ENCODE measurements at regions not wholly inside any gene's neighbourhood (a gene's known extent, or its start where the extent isn't known, plus 50 kb on each side); places are given as distances from the start of the nearest gene placed in this dataset.

GRCh38 chrX:13196782-13197181 is 123.1 kb downstream of the ATXN3L start (continued):
- no peak for TF ChIP-seq ZBTB33 (IDR thresholded peaks at IDR 0.05; ENCODE audit: borderline replicate concordance, low read depth)

- no peaks in the 10 kb centered on the region for H3K9me3 ChIP-seq
- H3K79me2 ChIP-seq (ENCODE audit: insufficient read depth): no peaks in the 10 kb centered on the region
- WGBS (ENCODE audit: low lambda C conversion rate): 48% methylated on average over 3 of the region's 3 CpGs
- H3K4me3 ChIP-seq (ENCODE audit: low read depth in 2 of 2, low read length in 1 of 2): no peak overlapping the region
- peak overlapping the region; percentile 13; the same call in 1 of the 2 replicates for H2AFZ ChIP-seq (ENCODE audit: low read depth)
- peaks cover 6% of the 10 kb centered on the region for H3F3A ChIP-seq (replicated peaks; ENCODE audit: insufficient read depth)
- CTCF ChIA-PET: interaction anchor here (1.5 kb wide), 1 partner anchor 248 kb away, joined by 5 read pairs; no protein-coding TSS in a partner anchor
- H3K9ac ChIP-seq: no peak overlapping the region
- TF ChIP-seq TCF12 (IDR thresholded peaks at IDR 0.05) (no peak), RCOR1 (IDR thresholded peaks at IDR 0.05; ENCODE audit: low read length) (no peak), FOSL2 (IDR thresholded peaks at IDR 0.05; ENCODE audit: borderline replicate concordance, low read depth) (no peak), NRF1 (IDR thresholded peaks at IDR 0.05; ENCODE audit: low read depth, low read length) (no peak), FOXM1 (IDR thresholded peaks at IDR 0.05; ENCODE audit: low read depth) (no peak), IRF3 (IDR thresholded peaks at IDR 0.05; ENCODE audit: low read depth, low read length) (no peak)
- H3K4me1 ChIP-seq (ENCODE audit: control insufficient read depth in 1 of 2, insufficient read depth in 2 of 2, low read depth in 1 of 2, low read length in 1 of 2): peaks cover 0 to 7% of the 10 kb centered on the region in 2 experiments; a peak in 2 of 4 replicates
- H3K36me3 ChIP-seq (replicated peaks in 1 of 2; ENCODE audit: control insufficient read depth in 1 of 2, insufficient read depth in 2 of 2, low read length in 1 of 2): no peaks in the 10 kb centered on the region
- POLR2A ChIA-PET: no interaction called here
- H3K4me2 ChIP-seq: no peak overlapping the region
- no peaks in the 10 kb centered on the region for H3K9me2 ChIP-seq
- no peaks in the 10 kb centered on the region for H4K20me1 ChIP-seq (ENCODE audit: insufficient read depth)
- H3K27ac ChIP-seq (ENCODE audit: low read depth in 2 of 2, low read length in 1 of 2): peak overlapping the region in 1 of 2 experiments; percentile 79; a peak in 1 of 4 replicates
- no peak for DNase-seq
- H3K27me3 ChIP-seq (ENCODE audit: insufficient read depth): no peaks in the 10 kb centered on the region
Measured at GRCh38 chrX:13195340-13195739, 124.5 kb downstream of the ATXN3L start.

- Histone ChIP-seq H3K4me1 (ENCODE audit: control insufficient read depth in 1 of 2, insufficient read depth in 2 of 2, low read depth in 1 of 2, low read length in 1 of 2) (peaks cover 0 to 7% of the 10 kb centered on the region in 2 experiments; a peak in 2 of 4 replicates), H3K27ac (ENCODE audit: low read depth in 2 of 2, low read length in 1 of 2) (peak overlapping the region; percentile 27 to 79; a peak in 3 of 4 replicates), H3K27me3 (ENCODE audit: insufficient read depth) (no peaks in the 10 kb centered on the region), H2AFZ (ENCODE audit: low read depth) (0 out of 2 replicates have a peak overlapping the region, but pooled peaks have one; percentile 21), H3K9me2 (no peaks in the 10 kb centered on the region), H4K20me1 (ENCODE audit: insufficient read depth) (no peaks in the 10 kb centered on the region), H3K4me2 (no peak overlapping the region; the same call in 1 of the 2 replicates), H3K36me3 (replicated peaks in 1 of 2; ENCODE audit: control insufficient read depth in 1 of 2, insufficient read depth in 2 of 2, low read length in 1 of 2) (no peaks in the 10 kb centered on the region), H3F3A (replicated peaks; ENCODE audit: insufficient read depth) (peaks cover 6% of the 10 kb centered on the region), H3K4me3 (ENCODE audit: low read depth in 2 of 2, low read length in 1 of 2) (no peak overlapping the region), H3K9ac (no peak overlapping the region), H3K9me3 (no peaks in the 10 kb centered on the region), H3K79me2 (ENCODE audit: insufficient read depth) (no peaks in the 10 kb centered on the region)
- ChIA-PET POLR2A (no interaction called here), CTCF (interaction anchor here (1.5 kb wide), 1 partner anchor 247 kb away, joined by 5 read pairs; no protein-coding TSS in a partner anchor)
- no peak for DNase-seq
- peak; percentile 59 for TF ChIP-seq PBX3 (IDR thresholded peaks at IDR 0.05)
- no peak for TF ChIP-seq MAX (IDR thresholded peaks at IDR 0.05; ENCODE audit: low read depth)
- no peak for TF ChIP-seq USF2 (IDR thresholded peaks at IDR 0.05; ENCODE audit: borderline replicate concordance, low read depth, low read length)
- TF ChIP-seq EP300 (IDR thresholded peaks at IDR 0.05; ENCODE audit: borderline replicate concordance in 1 of 2, low read depth in 1 of 2, low read length in 1 of 2): peak; percentile 19 to 45; a peak in 1 of 4 replicates
- TF ChIP-seq RFX5 (IDR thresholded peaks at IDR 0.05; ENCODE audit: low read length): no peak
- no peak for TF ChIP-seq EZH2phosphoT487 (IDR thresholded peaks at IDR 0.05; ENCODE audit: borderline replicate concordance, low read depth)
- peak; percentile 19; the same call in 1 of the 2 replicates for TF ChIP-seq TEAD4 (IDR thresholded peaks at IDR 0.05; ENCODE audit: borderline replicate concordance, insufficient read depth)
- no peak for TF ChIP-seq RAD21 (IDR thresholded peaks at IDR 0.05; ENCODE audit: low read length)
- 0 out of 2 replicates have a peak, but pooled peaks have one; percentile 12 for TF ChIP-seq JUND (IDR thresholded peaks at IDR 0.05)
- 10% methylated on average over 4 of the region's 4 CpGs for WGBS (ENCODE audit: low lambda C conversion rate)
Measured at GRCh38 chrX:13194291-13195103, 125.4 kb downstream of the ATXN3L start.
